Liver (tissue), 8 donors: ENCODE measurements at regions not wholly inside any gene's neighbourhood (a gene's known extent, or its start where the extent isn't known, plus 50 kb on each side); places are given as distances from the start of the nearest gene placed in this dataset. TPM values are rescaled to one million over a fixed set of nuclear protein-coding genes. Genes with fewer than 3 reads are reported as not detected.

Source experiments
- DNase-seq: peaks from one replicate; pipeline ENCODE4 v3.0.0-alpha.2; 2017; ENCODE audit warnings: low spot score
- H3K27ac ChIP-seq, 2 donors: one replicate each; pipeline ENCODE4 v1.7.0; 2013; ENCODE audit warnings: inconsistent platforms in 2 of 2, low read length in 2 of 2, control low read depth in 1 of 2, low read depth in 1 of 2, mild to moderate bottlenecking in 1 of 2
- H3K27me3 ChIP-seq, 4 donors: one replicate each; pipeline versions ENCODE4 v1.6.1 to v1.7.0; 2013; ENCODE audit warnings: low read length in 3 of 4, inconsistent platforms in 1 of 4, mild to moderate bottlenecking in 1 of 4, moderate library complexity in 1 of 4; ENCODE audit not compliant: control insufficient read depth in 4 of 4, insufficient read depth in 4 of 4
- H3K36me3 ChIP-seq, 4 donors: one replicate each; pipeline versions ENCODE4 v1.6.1 to v1.7.0; 2013; ENCODE audit warnings: low read length in 3 of 4, mild to moderate bottlenecking in 3 of 4, low read depth in 1 of 4, moderate library complexity in 1 of 4; ENCODE audit not compliant: control insufficient read depth in 4 of 4, insufficient read depth in 3 of 4
- H3K4me1 ChIP-seq, 4 donors: one replicate each; pipeline versions ENCODE4 v1.6.1 to v1.7.0; 2013; ENCODE audit warnings: low read length in 3 of 4, mild to moderate bottlenecking in 3 of 4, moderate library complexity in 1 of 4; ENCODE audit not compliant: control insufficient read depth in 4 of 4, insufficient read depth in 4 of 4
- H3K4me3 ChIP-seq, 3 donors: one replicate each; pipeline versions ENCODE4 v1.6.1 to v1.7.0; 2013; ENCODE audit warnings: low read length in 3 of 3, control low read depth in 1 of 3, low read depth in 1 of 3, mild to moderate bottlenecking in 1 of 3
- H3K9ac ChIP-seq, 2 donors: one replicate each; pipeline ENCODE4 v1.7.0; 2013; ENCODE audit warnings: low read length in 2 of 2, mild to moderate bottlenecking in 2 of 2, moderate library complexity in 2 of 2, control low read depth in 1 of 2, low read depth in 1 of 2
- H3K9me3 ChIP-seq, 4 donors: one replicate each; pipeline versions ENCODE4 v1.6.1 to v1.7.0; 2013; ENCODE audit warnings: low read length in 3 of 4; ENCODE audit not compliant: control insufficient read depth in 4 of 4
- ATF3 ChIP-seq: IDR thresholded peaks from 2 replicates; pipeline ENCODE4 v1.6.1; 2016; ENCODE audit warnings: antibody characterized with exemption
- EGR1 ChIP-seq, 2 donors: IDR thresholded peaks; 2 replicates each; pipeline ENCODE4 v1.6.1; 2016 to 2018; ENCODE audit warnings: antibody characterized with exemption in 2 of 2, low read depth in 2 of 2
- FOXA2 ChIP-seq: IDR thresholded peaks from 2 replicates; pipeline ENCODE4 v1.6.1; 2016; ENCODE audit warnings: antibody characterized with exemption
- GABPA ChIP-seq, 2 donors: IDR thresholded peaks in 1 of 2; conservative IDR thresholded peaks in 1 of 2; 2 replicates each; pipeline ENCODE4 v1.6.1; 2016; ENCODE audit warnings: antibody characterized with exemption in 2 of 2, mild to moderate bottlenecking in 1 of 2, moderate library complexity in 1 of 2
- HNF4A ChIP-seq, 2 donors: conservative IDR thresholded peaks; 2 replicates each; pipeline ENCODE4 v1.6.1; 2016; ENCODE audit warnings: antibody characterized with exemption in 2 of 2, mild to moderate bottlenecking in 2 of 2
- HNF4G ChIP-seq: IDR thresholded peaks from 2 replicates; pipeline ENCODE4 v1.6.1; 2016; ENCODE audit warnings: antibody characterized with exemption
- JUND ChIP-seq, 2 donors: IDR thresholded peaks; 2 replicates each; pipeline ENCODE4 v1.6.1; 2016; ENCODE audit warnings: antibody characterized with exemption in 2 of 2
- MAX ChIP-seq: IDR thresholded peaks from 2 replicates; pipeline ENCODE4 v1.6.1; 2016; ENCODE audit warnings: antibody characterized with exemption
- NR2F2 ChIP-seq: IDR thresholded peaks from 2 replicates; pipeline ENCODE4 v1.6.1; 2016; ENCODE audit warnings: antibody characterized with exemption
- RAD21 ChIP-seq, 2 donors: IDR thresholded peaks; 2 replicates each; pipeline ENCODE4 v1.6.1; 2016; ENCODE audit warnings: antibody characterized with exemption in 2 of 2, mild to moderate bottlenecking in 2 of 2
- REST ChIP-seq: IDR thresholded peaks from 2 replicates; pipeline ENCODE4 v1.6.1; 2016; ENCODE audit warnings: antibody characterized with exemption, mild to moderate bottlenecking
- RXRA ChIP-seq, 2 donors: IDR thresholded peaks; 2 replicates each; pipeline ENCODE4 v1.6.1; 2017 to 2018; ENCODE audit warnings: antibody characterized with exemption in 2 of 2, mild to moderate bottlenecking in 1 of 2
- SP1 ChIP-seq: IDR thresholded peaks from 2 replicates; pipeline ENCODE4 v1.6.1; 2018; ENCODE audit warnings: antibody characterized with exemption, mild to moderate bottlenecking
- TAF1 ChIP-seq: conservative IDR thresholded peaks from 2 replicates; pipeline ENCODE4 v1.6.1; 2016; ENCODE audit warnings: antibody characterized with exemption, mild to moderate bottlenecking
- YY1 ChIP-seq: IDR thresholded peaks from 2 replicates; pipeline ENCODE4 v1.6.1; 2016; ENCODE audit warnings: antibody characterized with exemption, mild to moderate bottlenecking
- ZBTB33 ChIP-seq: IDR thresholded peaks from 2 replicates; pipeline ENCODE4 v1.6.1; 2016; ENCODE audit warnings: antibody characterized with exemption
- WGBS: extraction: QIAGEN DNeasy Blood & Tissue Kit; methylation state at CpG from one replicate; pipeline ENCODE4 v1.1.7; 2013; 5-methylcytosine and 5-hydroxymethylcytosine counted together
- small RNA-seq: library from RNA; depleted of rRNA; stranded (forward); fragments of <200 nt; gene quantifications from one replicate; pipeline ENCODE3, GENCODE V24; 2014
- donor health status: healthy.
- donor health status: healthy.
- donor health status: healthy.
- donor health status: healthy.

- Histone ChIP-seq H3K9me3 (no peaks in the 10 kb centered on the region), H3K4me3 (no peak overlapping the region), H3K36me3 (no peaks in the 10 kb centered on the region), H3K27me3 (peaks cover 0 to 2% (median 0%) of the 10 kb centered on the region in 4 donors), H3K4me1 (no peaks in the 10 kb centered on the region), H3K9ac (no peak overlapping the region), H3K27ac (no peak overlapping the region)
- 92% methylated on average over 4 of the region's 4 CpGs for WGBS
- DNase-seq, result no peak
- TF ChIP-seq YY1 (no peak), ATF3 (no peak), SP1 (no peak), HNF4G (no peak), TAF1 (no peak)
Measured at GRCh38 chr2:60699617-60700016, 56.5 kb upstream of the PAPOLG start.

- Histone ChIP-seq H3K4me3 (no peak overlapping the region), H3K27me3 (no peaks in the 10 kb centered on the region), H3K4me1 (no peaks in the 10 kb centered on the region), H3K27ac (no peak overlapping the region), H3K9ac (no peak overlapping the region), H3K9me3 (no peaks in the 10 kb centered on the region), H3K36me3 (no peaks in the 10 kb centered on the region)
- DNase-seq, result no peak
- 85% methylated on average over 4 of the region's 4 CpGs for WGBS
- no peak for TF ChIP-seq JUND (IDR thresholded peaks at IDR 0.05)
- TF ChIP-seq EGR1 (IDR thresholded peaks at IDR 0.05; ENCODE audit: low read depth in 2 of 2), result no peak
- no peak for TF ChIP-seq NR2F2
- TF ChIP-seq HNF4A (conservative IDR thresholded peaks at IDR 0.05), result no peak
- no peak for TF ChIP-seq FOXA2
- no peak for TF ChIP-seq HNF4G
- TF ChIP-seq ATF3, result no peak
- TF ChIP-seq GABPA (IDR thresholded peaks at IDR 0.05 in 1 of 2, conservative IDR thresholded peaks at IDR 0.05 in 1 of 2), result no peak
- no peak for TF ChIP-seq ZBTB33
- no peak for TF ChIP-seq MAX
- TF ChIP-seq SP1, result no peak
- no peak for TF ChIP-seq REST
- no peak for TF ChIP-seq RAD21 (IDR thresholded peaks at IDR 0.05)
- TF ChIP-seq RXRA (IDR thresholded peaks at IDR 0.05), result no peak
- TF ChIP-seq TAF1, result no peak
Measured at GRCh38 chr2:60706021-60706420, 50.0 kb upstream of the PAPOLG start.

Small RNA genes in the stretch of these regions (small RNA-seq; reads per million reads assigned to genes)
- gene RN7SL361P, result not detected
